Endothelial cell of umbilical vein (primary cell): ENCODE measurements at regions not wholly inside any gene's neighbourhood (a gene's known extent, or its start where the extent isn't known, plus 50 kb on each side); places are given as distances from the start of the nearest gene placed in this dataset.

ENCODE experiments used
- CTCF ChIP-seq, 2 donors: IDR thresholded peaks; 1 replicate in 1 of 2; 2 replicates in 1 of 2; pipeline ENCODE4 v1.5.1; 2011; ENCODE audit warnings: low read length in 2 of 2, mild to moderate bottlenecking in 2 of 2, moderate library complexity in 2 of 2, control low read depth in 1 of 2, inconsistent platforms in 1 of 2, low read depth in 1 of 2; ENCODE audit not compliant: insufficient read depth in 1 of 2; ENCODE audit errors: extremely low read depth in 1 of 2
- EZH2 ChIP-seq: IDR thresholded peaks from 2 replicates; pipeline ENCODE4 v1.6.1; 2012; ENCODE audit warnings: borderline replicate concordance, low read depth, mild to moderate bottlenecking, moderate library complexity, low read length, inconsistent platforms; ENCODE audit not compliant: severe bottlenecking
- GATA2 ChIP-seq: IDR thresholded peaks from 2 replicates; pipeline ENCODE4 v1.7.0; 2011; ENCODE audit warnings: low read depth, mild to moderate bottlenecking, moderate library complexity, mixed read lengths, low read length; ENCODE audit not compliant: insufficient read length, insufficient read depth
- JUN ChIP-seq: IDR thresholded peaks from 2 replicates; pipeline ENCODE4 v1.6.1; 2011; ENCODE audit warnings: borderline replicate concordance, low read depth; ENCODE audit not compliant: insufficient read length, insufficient read depth
- MAX ChIP-seq: IDR thresholded peaks from 2 replicates; pipeline ENCODE4 v1.6.1; 2011; ENCODE audit not compliant: insufficient read depth, insufficient read length
- MYC ChIP-seq: IDR thresholded peaks from one replicate; pipeline ENCODE4 v1.6.1; 2011; ENCODE audit warnings: mild to moderate bottlenecking, low read depth, low read length
- POLR2A ChIP-seq: IDR thresholded peaks from 2 replicates; pipeline ENCODE4 v1.6.1; 2012; ENCODE audit warnings: low read depth, mild to moderate bottlenecking, control low read depth, low read length

DNA sequence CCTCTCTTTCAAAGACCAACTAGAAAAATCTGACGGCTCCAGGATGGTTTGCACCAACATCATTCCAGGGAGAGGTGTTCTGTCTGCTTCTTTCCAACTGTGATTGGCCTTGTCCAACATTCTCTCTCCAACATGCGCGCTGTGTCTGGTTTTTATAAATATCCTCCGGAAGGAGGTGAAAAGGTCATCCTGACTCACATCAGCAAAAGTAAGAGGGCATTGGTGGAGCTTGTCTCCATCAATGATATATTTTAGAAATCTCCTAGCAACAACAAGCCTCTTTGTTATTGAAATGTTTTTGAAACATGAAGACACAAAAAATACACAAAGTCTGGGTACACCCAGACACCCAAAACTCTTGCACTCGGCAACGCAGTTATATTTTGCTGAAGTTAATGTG lies 475.3 kb upstream of the JARID2 start:
- TF ChIP-seq CTCF (IDR thresholded peaks at IDR 0.05; ENCODE audit: extremely low read depth in 1 of 2, insufficient read depth in 1 of 2, low read depth in 1 of 2, low read length in 2 of 2) (no peak), POLR2A (no peak), EZH2 (no peak), MAX (no peak), MYC (no peak), JUN (no peak), GATA2 (no peak)
